ENCODE measurements at regions not wholly inside any gene's neighbourhood (a gene's known extent, or its start where the extent isn't known, plus 50 kb on each side); places are given as distances from the start of the nearest gene placed in this dataset.

- Histone ChIP-seq H3K9me3 (no peaks in the 10 kb centered on the region), H3K27ac (no peak overlapping the region), H3K4me1 (no peaks in the 10 kb centered on the region), H3K4me3 (no peak overlapping the region), H3K27me3 (no peaks in the 10 kb centered on the region), H3K36me3 (no peaks in the 10 kb centered on the region)
- WGBS, 2 donors (ENCODE audit: low coverage in 1 of 2): 91% methylated on average over 5 of the region's 5 CpGs; no CpG with 5 or more reads in 1 of the 2 donors
- TF ChIP-seq POLR2A (IDR thresholded peaks at IDR 0.05): no peak
- TF ChIP-seq EP300 (IDR thresholded peaks at IDR 0.05): no peak
- ATAC-seq: no peak
These were observed 245.4 kb downstream of the DUSP6 start for GRCh38 chr12:89106950-89107349.

DNA sequence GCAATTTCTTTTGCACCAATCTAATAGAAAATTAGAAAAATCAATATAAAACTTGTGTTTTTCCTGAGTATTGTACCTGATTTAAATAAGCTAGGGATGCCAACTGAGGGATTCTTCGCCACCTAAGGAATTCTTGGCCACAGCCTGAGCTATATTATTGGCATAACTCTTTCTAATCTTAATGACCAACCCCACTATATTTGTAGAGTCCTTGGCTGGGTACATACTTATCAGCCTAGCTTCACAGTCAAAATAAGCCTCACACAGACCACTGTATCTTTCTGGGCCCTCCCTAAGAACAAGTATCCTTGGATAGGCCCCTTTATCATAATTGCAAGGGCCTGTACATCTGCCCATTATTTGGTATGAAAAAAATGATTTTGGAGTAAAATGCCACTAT, 247.1 kb downstream of the DUSP6 start:
- Histone ChIP-seq H3K4me1 (no peaks in the 10 kb centered on the region), H3K36me3 (no peaks in the 10 kb centered on the region), H3K27ac (no peak overlapping the region), H3K9me3 (no peaks in the 10 kb centered on the region), H3K4me3 (no peak overlapping the region), H3K27me3 (no peaks in the 10 kb centered on the region)
- no peak for ATAC-seq
- 100% methylated on average over 1 of the region's 1 CpG for WGBS, 2 donors (ENCODE audit: low coverage in 1 of 2)
- TF ChIP-seq EP300 (IDR thresholded peaks at IDR 0.05) (no peak), POLR2A (IDR thresholded peaks at IDR 0.05) (no peak), POLR2AphosphoS5 (IDR thresholded peaks at IDR 0.05) (no peak)
- TF ChIP-seq, protein P1, sequence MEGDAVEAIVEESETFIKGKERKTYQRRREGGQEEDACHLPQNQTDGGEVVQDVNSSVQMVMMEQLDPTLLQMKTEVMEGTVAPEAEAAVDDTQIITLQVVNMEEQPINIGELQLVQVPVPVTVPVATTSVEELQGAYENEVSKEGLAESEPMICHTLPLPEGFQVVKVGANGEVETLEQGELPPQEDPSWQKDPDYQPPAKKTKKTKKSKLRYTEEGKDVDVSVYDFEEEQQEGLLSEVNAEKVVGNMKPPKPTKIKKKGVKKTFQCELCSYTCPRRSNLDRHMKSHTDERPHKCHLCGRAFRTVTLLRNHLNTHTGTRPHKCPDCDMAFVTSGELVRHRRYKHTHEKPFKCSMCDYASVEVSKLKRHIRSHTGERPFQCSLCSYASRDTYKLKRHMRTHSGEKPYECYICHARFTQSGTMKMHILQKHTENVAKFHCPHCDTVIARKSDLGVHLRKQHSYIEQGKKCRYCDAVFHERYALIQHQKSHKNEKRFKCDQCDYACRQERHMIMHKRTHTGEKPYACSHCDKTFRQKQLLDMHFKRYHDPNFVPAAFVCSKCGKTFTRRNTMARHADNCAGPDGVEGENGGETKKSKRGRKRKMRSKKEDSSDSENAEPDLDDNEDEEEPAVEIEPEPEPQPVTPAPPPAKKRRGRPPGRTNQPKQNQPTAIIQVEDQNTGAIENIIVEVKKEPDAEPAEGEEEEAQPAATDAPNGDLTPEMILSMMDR (IDR thresholded peaks at IDR 0.05): no peak

- 68 to 74% methylated on average over 5 of the region's 5 CpGs for WGBS, 2 donors (ENCODE audit: low coverage in 1 of 2)
These were observed 248.5 kb downstream of the DUSP6 start for GRCh38 chr12:89103831-89104230.

DNA sequence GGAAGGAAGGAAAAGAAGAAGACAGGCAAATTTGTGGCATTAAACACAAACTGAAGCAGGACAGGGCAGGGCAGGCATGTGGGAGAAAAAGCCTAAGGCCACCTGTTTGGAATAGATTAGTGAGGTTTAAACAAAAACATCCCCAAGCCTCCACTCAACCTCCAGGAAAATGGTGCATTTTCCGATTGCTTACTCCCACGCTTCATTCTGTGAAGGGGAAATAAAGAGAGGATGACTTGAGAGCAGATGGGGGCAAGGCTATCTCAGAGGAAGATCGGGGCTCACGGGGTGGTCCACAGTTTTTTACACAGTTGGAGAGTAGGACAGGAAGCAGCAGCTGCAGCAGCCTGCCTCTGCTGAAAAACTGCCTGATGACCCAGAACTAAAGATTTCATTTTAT, 250.9 kb downstream of the DUSP6 start:
- Histone ChIP-seq H3K27ac (no peak overlapping the region), H3K4me3 (no peak overlapping the region), H3K9me3 (no peaks in the 10 kb centered on the region), H3K36me3 (no peaks in the 10 kb centered on the region), H3K4me1 (no peaks in the 10 kb centered on the region), H3K27me3 (no peaks in the 10 kb centered on the region)
- 50 to 95% methylated on average over 2 to 4 of the region's 4 CpGs for WGBS, 2 donors (ENCODE audit: low coverage in 1 of 2)
- no peak for ATAC-seq
- TF ChIP-seq POLR2A (IDR thresholded peaks at IDR 0.05): no peak
- no peak for TF ChIP-seq POLR2AphosphoS5 (IDR thresholded peaks at IDR 0.05)
- TF ChIP-seq, protein P1 (IDR thresholded peaks at IDR 0.05): no peak
- no peak for TF ChIP-seq EP300 (IDR thresholded peaks at IDR 0.05)

More at GRCh38 chr12:89103831-89104230, 248.5 kb downstream of the DUSP6 start:
- no peaks in the 10 kb centered on the region for H3K36me3 ChIP-seq
- H3K4me1 ChIP-seq: no peaks in the 10 kb centered on the region
- TF ChIP-seq POLR2A (IDR thresholded peaks at IDR 0.05) (no peak), EP300 (IDR thresholded peaks at IDR 0.05) (no peak)
- TF ChIP-seq, protein P1 (IDR thresholded peaks at IDR 0.05): no peak
- no peaks in the 10 kb centered on the region for H3K27me3 ChIP-seq
- no peak overlapping the region for H3K4me3 ChIP-seq
- ATAC-seq: no peak
- no peak overlapping the region for H3K27ac ChIP-seq
- H3K9me3 ChIP-seq: no peaks in the 10 kb centered on the region

DNA sequence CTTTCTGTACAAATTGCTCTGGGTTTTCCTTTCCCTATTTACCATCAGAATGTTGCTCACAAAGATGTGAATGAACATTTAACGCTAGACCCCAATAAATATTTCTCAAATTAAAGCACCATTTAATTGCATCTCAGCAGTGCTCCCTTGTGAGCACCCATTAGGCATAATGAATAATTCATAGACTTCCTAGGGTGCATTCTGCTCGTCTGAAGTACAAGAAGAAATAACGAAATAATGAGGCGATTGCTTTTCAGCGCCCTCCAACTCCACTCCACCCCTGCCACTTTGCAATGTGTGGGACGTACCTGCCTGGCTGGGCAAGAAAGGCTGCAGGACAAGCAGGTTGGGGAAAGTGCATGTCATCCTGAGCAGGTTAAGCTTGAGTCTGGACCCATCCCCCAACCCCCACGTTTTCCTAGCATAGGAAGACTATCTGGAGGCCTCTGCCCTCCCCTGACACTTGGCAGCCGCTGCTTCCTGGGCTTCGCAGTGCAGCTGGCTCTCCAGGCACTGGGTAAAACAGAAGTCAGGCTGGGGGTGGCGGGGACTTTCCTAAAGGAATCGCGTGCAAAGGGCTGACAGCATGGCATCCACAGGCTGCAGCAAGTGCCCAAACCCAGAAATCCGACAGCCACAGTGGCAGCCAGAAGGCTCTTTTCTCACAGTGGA, 253.7 kb downstream of the DUSP6 start:
- Histone ChIP-seq H3K27ac (no peak overlapping the region), H3K4me1 (no peaks in the 10 kb centered on the region), H3K4me3 (no peak overlapping the region), H3K36me3 (no peaks in the 10 kb centered on the region), H3K27me3 (no peaks in the 10 kb centered on the region), H3K9me3 (no peaks in the 10 kb centered on the region)
- WGBS, 2 donors (ENCODE audit: low coverage in 1 of 2): 76 to 100% methylated on average over 1 to 6 of the region's 13 CpGs
- TF ChIP-seq, protein P1 (IDR thresholded peaks at IDR 0.05): no peak
- no peak for TF ChIP-seq POLR2AphosphoS5 (IDR thresholded peaks at IDR 0.05)
- TF ChIP-seq EP300 (IDR thresholded peaks at IDR 0.05): no peak
- TF ChIP-seq POLR2A (IDR thresholded peaks at IDR 0.05): no peak
- ATAC-seq: no peak

Measured in gastroesophageal sphincter (tissue), 4 donors.